ENCODE measurements at regions not wholly inside any gene's neighbourhood (a gene's known extent, or its start where the extent isn't known, plus 50 kb on each side); places are given as distances from the start of the nearest gene placed in this dataset.

GRCh38 chr12:108039794-108040193 lies 89.3 kb upstream of the WSCD2 start:
- TF ChIP-seq CTCF (IDR thresholded peaks at IDR 0.05) (no peak), EZH2 (IDR thresholded peaks at IDR 0.05) (no peak)
